ENCODE measurements at regions not wholly inside any gene's neighbourhood (a gene's known extent, or its start where the extent isn't known, plus 50 kb on each side); places are given as distances from the start of the nearest gene placed in this dataset.
A peak's percentile ranks its signal among the peaks of the same experiment; 100 is the strongest.
"Not testable (repeated sequence)": the region's sequence is repeated elsewhere in the genome, so short reads cannot be mapped to it uniquely, and the experiment has no call there.

GRCh38 chr7:149714081-149714909, 59.1 kb downstream of the ZNF467 start:
- DNase-seq: peak; percentile 88 to 92 (median 91)

DNA sequence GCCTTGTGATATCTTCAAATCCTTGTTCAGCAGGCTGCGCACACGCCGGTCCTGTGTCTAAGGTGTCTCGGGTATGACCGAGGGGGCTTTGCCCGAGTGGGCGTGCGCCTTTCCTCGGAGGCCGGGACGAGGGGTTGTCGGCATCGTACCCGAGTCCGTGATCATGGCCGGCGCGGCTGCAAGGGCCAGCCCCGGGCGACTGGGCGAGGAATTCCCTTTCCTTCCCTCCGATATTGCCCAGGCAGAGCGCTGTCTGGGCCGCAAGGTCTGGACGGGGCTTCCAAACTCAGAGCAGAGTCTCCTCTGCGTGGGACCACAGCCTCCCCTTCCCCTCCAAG, 59.7 kb downstream of the ZNF467 start:
- no peak for DNase-seq

GRCh38 chr7:149713061-149713730, 60.2 kb downstream of the ZNF467 start:
- DNase-seq: no peak

DNA sequence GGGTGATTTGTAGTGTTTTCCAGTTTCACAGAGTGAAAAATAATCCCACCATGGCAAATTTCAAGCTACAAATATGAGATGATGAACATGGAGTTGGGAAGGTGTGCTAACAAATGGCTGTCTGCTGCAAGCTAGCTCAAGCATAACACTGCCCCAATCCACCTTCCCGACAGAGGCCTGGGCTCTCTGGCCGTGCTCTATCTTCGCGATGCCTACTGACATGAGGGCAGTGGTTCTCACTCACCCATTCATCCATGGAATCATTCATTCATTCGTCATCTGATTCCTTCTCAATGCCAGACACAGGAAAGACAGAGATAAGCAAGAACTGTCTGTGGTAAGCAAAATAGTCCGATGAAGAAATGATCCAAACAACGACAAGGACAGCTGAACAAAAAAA, 65.4 kb downstream of the ZNF467 start:
- no peak for DNase-seq

DNA sequence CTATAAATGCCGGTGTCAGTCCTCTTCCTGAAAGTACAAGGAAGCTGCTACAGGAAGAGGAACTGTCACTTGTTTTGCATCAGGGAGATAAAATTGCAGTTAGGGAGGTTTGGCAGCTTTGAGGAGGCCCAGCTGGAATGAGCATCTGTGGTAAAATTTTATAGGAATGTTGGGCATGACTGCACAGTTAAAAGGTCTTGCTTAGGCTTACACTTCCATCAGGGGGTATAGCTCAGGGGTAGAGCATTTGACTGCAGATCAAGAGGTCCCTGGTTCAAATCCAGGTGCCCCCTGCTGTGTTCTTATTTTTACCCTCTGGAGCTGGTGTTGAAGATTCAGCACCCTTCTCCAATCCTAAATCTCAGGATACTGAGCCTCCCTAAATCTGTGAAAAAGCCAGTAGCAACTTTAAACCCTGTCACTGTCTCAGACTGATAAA, 65.9 kb downstream of the ZNF467 start:
- no peak for DNase-seq

DNA sequence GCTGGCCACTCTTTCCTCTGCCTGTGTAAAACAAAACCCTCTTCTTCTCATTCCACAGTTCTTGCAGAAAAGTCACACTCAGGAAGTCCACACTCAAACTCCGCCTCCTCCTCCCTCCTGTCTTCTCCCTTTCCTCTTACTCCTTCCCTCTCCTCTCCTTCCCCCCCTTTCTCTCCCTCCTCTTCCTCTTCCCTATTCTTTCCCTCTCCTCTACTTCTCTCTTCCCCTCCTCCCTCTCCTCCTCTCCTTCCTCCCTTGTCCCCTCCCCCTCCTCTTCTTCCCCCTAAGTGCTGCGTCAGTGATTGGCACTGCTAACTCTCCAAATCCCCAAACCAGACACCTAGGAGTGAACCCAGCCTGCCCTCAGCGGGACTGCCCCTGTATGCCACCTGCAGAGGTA, 67.0 kb downstream of the ZNF467 start:
- no peak for DNase-seq

DNA sequence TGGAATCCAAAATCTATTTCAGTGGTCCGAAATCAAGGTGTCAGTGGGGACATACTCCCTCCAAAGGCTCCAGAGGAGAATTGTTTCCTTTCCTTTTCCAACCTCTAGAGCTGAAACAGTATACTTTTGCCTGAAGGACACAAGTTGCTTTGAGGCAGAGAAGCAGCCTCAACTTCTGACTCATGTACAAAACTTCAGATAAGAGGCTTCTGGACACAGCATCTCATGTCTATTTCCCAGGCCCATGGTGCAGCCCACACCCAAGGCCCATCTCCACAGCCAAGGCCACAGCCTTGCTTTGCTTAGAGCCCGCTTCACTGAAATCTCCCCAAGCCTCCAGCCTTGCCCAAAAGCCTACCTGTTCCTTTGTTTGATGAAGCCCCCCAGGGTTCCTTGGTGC, 68.9 kb downstream of the ZNF467 start:
- DNase-seq: no peak

DNA sequence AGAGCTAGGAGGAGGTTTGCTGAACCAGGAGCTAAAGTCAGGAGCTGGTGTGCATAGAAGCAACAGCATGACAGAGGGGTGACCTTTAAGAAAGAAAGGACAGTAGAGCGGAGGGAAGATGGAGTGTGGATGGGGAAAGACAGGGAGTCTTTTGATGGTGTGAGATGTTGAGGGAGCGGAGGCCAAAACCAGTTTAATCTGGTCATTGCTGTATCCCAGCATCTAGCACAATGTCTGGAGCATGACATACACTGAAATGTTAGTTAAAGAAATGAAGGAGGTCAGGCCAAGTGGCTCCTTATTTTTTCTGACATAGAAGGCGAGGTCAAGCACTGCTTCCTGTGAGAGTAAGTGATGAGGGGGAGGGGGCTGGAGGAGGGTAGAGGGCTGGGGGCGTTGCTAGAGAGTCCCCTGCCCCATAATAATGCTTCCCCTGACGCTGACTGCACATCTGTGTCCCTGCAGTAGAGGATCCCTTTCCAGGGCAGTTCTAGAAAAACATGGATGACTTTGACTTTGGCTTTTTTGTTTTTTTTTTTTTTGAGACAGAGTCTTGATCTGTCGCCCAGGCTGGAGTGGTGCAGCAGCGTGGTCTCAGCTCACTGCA, 70.2 kb downstream of the ZNF467 start:
- no peak for DNase-seq

- DNase-seq: no peak
Measured at GRCh38 chr7:149701495-149702240, 71.7 kb downstream of the ZNF467 start.

DNA sequence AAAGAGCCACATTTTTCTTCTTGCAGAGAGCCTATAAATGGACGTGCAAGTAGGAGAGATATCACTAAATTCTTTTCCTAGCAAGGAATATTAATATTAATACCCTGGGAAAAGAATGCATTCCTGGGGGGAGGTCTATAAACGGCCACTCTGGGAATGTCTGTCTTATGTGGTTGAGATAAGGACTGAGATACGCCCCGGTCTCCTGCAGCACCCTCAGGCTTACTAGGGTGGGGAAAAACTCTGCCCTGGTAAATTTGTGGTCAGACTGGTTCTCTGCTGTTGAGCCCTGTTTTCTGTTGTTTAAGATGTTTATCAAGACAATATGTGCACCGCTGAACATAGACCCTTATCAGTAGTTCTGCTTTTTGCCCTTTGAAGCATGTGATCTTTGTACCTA, 75.6 kb downstream of the ZNF467 start:
- not testable (repeated sequence) for DNase-seq

DNA sequence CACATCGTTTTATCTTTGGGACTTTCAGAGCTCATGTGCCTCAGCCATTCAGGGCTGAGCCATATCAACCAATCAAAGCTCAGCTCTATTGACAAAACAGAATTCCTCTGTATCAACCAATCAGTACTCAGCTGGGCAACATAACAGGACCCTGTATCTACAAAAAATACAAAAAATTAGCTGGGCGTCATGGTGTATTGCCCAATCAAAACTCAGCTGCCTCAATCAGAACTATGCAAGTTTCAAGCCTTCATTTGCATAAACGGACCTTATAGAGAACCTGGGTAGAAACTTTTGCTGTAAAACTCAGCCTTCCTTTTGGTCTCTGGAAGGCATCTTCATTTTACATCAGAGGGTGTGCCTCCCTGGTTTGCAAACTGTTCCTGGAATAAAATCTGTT, 77.1 kb downstream of the ZNF467 start:
- DNase-seq: no peak

DNA sequence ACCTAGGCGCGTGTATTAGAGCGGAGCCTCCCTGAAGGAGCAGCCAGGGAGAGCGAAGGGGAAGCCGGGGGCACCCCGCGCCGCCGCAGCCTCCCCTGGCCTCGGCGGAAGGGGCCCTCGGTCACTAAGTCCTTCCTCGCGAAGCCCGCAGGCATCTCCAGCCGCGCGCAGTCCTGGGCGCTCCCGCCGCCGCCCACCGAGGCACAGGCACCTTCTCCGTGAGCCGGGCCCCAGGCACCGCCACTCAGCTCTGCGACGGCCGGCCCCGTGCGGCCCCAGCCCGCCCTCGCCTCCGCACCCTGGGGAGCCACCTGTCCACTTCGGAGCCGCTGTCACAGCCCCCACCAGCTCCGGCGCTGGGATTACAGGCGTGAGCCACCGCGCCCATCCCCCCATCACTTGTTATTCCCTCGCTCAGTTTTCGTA, 80.8 kb downstream of the ZNF467 start:
- no peak for DNase-seq

DNA sequence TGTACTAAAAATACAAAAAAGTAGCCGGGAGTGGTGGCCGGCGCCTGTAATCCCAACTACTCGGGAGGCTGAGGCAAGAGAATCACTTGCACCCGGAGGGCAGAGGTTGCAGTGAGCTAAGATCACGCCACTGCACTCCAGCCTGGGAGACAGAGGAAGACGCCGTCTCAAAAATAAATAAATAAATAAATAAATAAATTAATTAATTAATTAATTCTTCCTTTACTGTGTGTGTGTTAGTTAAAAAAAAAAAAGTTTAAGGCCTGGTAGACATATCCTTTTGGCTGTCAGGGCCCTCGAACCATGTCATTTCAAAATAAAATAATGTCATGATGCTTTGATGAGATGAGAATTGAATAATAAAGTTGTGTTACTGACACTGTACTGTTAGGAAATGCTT, 81.3 kb downstream of the ZNF467 start:
- DNase-seq: no peak

GRCh38 chr7:149690688-149691446, 82.5 kb downstream of the ZNF467 start:
- no peak for DNase-seq

- DNase-seq: no peak
Measured at GRCh38 chr7:149689291-149689721, 84.1 kb downstream of the ZNF467 start.

DNA sequence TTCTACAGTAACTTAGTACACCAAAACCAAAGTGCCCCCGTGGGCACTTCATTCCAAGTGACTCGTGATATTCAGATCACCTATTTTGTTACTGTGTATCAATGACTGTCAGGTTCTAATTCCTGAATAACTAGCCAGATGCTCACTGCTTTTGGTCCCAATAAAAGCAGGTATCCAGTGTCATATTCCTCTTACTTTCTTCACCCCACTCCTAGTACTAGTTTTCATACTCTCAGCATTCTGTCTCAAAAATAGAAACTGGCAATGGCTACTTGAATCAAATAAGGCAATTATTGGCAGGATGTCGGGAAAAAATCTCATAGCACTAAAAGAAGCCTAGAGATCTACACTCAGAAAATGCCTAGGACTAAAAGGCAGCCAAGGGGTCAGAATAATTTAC, 84.6 kb downstream of the ZNF467 start:
- DNase-seq: no peak

DNA sequence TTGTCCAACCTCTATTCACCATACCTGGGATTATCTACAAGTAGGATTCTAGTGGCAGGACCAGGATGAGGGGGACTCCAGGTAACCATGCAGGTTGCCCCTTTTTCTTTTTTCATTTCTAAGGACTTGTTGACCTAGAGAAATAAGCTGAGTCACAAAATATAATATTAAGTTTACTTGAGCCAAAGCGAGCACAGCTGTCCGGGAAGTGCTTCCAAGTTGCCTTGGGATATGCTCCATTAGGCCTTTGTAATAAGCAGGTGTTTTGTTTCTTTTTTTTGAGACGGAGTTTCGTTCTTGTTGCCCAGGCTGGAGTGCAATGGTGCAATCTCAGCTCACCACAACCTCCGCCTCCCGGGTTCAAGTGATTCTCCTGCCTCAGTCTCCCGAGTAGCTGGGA, 85.6 kb downstream of the ZNF467 start:
- not testable (repeated sequence) for DNase-seq

GRCh38 chr7:149686449-149686848, 86.9 kb downstream of the ZNF467 start:
- no peak for DNase-seq

GRCh38 chr7:149686011-149686410, 87.4 kb downstream of the ZNF467 start:
- DNase-seq: no peak

- no peak for DNase-seq
Measured at GRCh38 chr7:149685455-149685854, 87.9 kb downstream of the ZNF467 start.

DNA sequence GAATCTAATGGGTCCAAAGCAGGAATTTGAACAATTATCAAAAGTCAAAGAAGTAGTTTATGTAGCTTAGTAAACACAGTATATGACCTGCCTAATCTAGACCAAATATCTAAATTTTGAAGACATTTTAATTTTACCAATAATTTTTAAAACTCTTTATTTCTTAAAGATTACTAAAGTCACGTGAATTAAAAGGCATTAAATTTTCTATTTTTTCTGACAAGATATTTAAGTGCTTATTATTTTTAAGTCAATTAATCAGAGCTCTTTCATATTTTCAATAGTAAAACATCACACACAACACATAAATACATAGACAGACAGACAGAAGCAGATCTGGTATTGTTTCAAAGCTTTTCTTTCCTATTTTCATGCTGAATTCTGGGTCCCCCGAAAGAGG, 89.5 kb downstream of the ZNF467 start:
- no peak for DNase-seq

GRCh38 chr7:149683181-149683580, 90.2 kb downstream of the ZNF467 start:
- no peak for DNase-seq

Data from T-helper 1 cell (primary cell).